Neural cell (in vitro differentiated cells): ENCODE measurements at regions not wholly inside any gene's neighbourhood (a gene's known extent, or its start where the extent isn't known, plus 50 kb on each side); places are given as distances from the start of the nearest gene placed in this dataset.

Experiments
- EP300 ChIP-seq: fragments of 450-650 bp; conservative IDR thresholded peaks from 2 replicates; pipeline ENCODE4 v1.6.1; 2014; ENCODE audit warnings: antibody characterized with exemption, mild to moderate bottlenecking, moderate library complexity; ENCODE audit not compliant: poor library complexity, severe bottlenecking
- EZH2 ChIP-seq: fragments of 200-600, 300-800 bp; shearing (Covaris generic), sonication (generic); IDR thresholded peaks from 2 replicates; pipeline ENCODE4 v1.6.1; 2014; ENCODE audit warnings: antibody characterized with exemption, low read length, borderline replicate concordance, mild to moderate bottlenecking; ENCODE audit not compliant: insufficient read depth, poor library complexity, severe bottlenecking
- POLR2AphosphoS5 ChIP-seq: IDR thresholded peaks from 2 replicates; pipeline ENCODE4 v1.6.1; 2012
- RAD21 ChIP-seq: fragments of 450-650 bp; conservative IDR thresholded peaks from 2 replicates; pipeline ENCODE4 v1.6.1; 2014; ENCODE audit warnings: antibody characterized with exemption, mild to moderate bottlenecking, moderate library complexity
- REST ChIP-seq: IDR thresholded peaks from 2 replicates; pipeline ENCODE4 v1.6.1; 2012; ENCODE audit warnings: borderline replicate concordance
- SMC3 ChIP-seq: fragments of 450-650 bp; conservative IDR thresholded peaks from 2 replicates; pipeline ENCODE4 v1.6.1; 2014; ENCODE audit warnings: antibody characterized with exemption, mild to moderate bottlenecking, moderate library complexity; ENCODE audit not compliant: poor library complexity
- TAF1 ChIP-seq: IDR thresholded peaks from 2 replicates; pipeline ENCODE4 v1.6.1; 2012; ENCODE audit warnings: low read depth
- TF ChIP-seq, protein P1 (sequence below): fragments of 450-650 bp; IDR thresholded peaks from 2 replicates; pipeline ENCODE4 v1.5.1; 2014; ENCODE audit warnings: antibody characterized with exemption, mild to moderate bottlenecking, moderate library complexity; ENCODE audit not compliant: poor library complexity, severe bottlenecking

DNA sequence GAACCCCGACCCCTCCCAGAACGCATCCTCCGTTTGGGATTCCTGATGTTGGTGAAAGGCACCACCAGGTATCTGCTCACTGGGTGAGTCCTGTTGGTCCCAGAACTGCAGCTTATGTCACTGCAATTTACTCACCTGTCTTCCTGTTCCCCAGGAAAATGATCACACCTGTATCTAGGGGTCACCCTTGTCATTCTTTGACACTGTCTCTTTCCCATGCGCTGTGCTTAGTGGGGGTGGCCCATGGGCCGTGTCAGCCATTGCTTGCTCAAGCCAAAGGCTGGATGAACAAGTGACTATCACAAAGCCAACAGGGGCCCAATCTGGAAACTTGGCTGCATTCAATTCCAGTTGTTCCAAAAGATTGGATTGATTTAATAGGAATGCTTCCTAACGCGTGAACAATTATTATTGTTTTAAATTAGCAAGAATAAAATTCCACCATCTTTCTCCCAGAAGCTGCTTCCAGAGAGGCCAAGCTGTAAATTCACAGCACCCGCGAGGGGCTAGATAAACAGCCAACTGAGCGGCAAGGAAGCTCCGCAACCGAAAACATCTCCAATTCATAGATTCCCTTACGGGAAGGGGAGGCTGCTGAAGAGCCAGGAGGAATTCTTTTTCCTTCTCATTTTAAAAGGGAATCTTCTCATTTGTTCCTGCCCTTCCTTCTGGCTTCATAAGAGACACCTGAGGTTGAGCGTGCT lies 134.8 kb upstream of the ZMIZ1 start:
- TF ChIP-seq, protein P1, sequence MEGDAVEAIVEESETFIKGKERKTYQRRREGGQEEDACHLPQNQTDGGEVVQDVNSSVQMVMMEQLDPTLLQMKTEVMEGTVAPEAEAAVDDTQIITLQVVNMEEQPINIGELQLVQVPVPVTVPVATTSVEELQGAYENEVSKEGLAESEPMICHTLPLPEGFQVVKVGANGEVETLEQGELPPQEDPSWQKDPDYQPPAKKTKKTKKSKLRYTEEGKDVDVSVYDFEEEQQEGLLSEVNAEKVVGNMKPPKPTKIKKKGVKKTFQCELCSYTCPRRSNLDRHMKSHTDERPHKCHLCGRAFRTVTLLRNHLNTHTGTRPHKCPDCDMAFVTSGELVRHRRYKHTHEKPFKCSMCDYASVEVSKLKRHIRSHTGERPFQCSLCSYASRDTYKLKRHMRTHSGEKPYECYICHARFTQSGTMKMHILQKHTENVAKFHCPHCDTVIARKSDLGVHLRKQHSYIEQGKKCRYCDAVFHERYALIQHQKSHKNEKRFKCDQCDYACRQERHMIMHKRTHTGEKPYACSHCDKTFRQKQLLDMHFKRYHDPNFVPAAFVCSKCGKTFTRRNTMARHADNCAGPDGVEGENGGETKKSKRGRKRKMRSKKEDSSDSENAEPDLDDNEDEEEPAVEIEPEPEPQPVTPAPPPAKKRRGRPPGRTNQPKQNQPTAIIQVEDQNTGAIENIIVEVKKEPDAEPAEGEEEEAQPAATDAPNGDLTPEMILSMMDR, result no peak
- TF ChIP-seq REST (no peak), EZH2 (no peak), SMC3 (no peak), RAD21 (no peak), EP300 (no peak), TAF1 (no peak), POLR2AphosphoS5 (no peak)
